Upper lobe of left lung (tissue), 6 donors: ENCODE measurements at regions not wholly inside any gene's neighbourhood (a gene's known extent, or its start where the extent isn't known, plus 50 kb on each side); places are given as distances from the start of the nearest gene placed in this dataset.

Experiments
- ATAC-seq, 2 donors: fragments of 200-7000 bp; cut with Tn5 transposase; one replicate each; pipeline ENCODE4 v1.9.1; 2022; ENCODE audit warnings: mild to moderate bottlenecking in 2 of 2, moderate library complexity in 2 of 2; ENCODE audit not compliant: low FRiP score in 2 of 2
- DNase-seq, 2 donors: peaks; one replicate each; pipeline ENCODE4 v3.0.0-alpha.2; 2019 to 2020
- H3K27ac ChIP-seq, 4 donors: fragments of 200-600 bp; sonication (generic); one replicate each; pipeline ENCODE4 v1.5.1; 2016 to 2019
- H3K27me3 ChIP-seq, 4 donors: fragments of 200-600 bp; sonication (generic); one replicate each; pipeline ENCODE4 v1.5.1; 2017 to 2019
- H3K36me3 ChIP-seq, 4 donors: fragments of 200-600 bp; sonication (generic); one replicate each; pipeline ENCODE4 v1.5.1; 2016 to 2019
- H3K4me1 ChIP-seq, 4 donors: fragments of 200-600 bp; sonication (generic); one replicate each; pipeline ENCODE4 v1.5.1; 2018 to 2019
- H3K4me3 ChIP-seq, 4 donors: fragments of 200-600 bp; sonication (generic); one replicate each; pipeline ENCODE4 v1.5.1; 2017 to 2019; ENCODE audit warnings: mild to moderate bottlenecking in 2 of 4, moderate library complexity in 1 of 4
- H3K9me3 ChIP-seq, 4 donors: fragments of 200-600 bp; sonication (generic); one replicate each; pipeline ENCODE4 v1.5.1; 2018 to 2019
- CTCF ChIP-seq, 6 experiments: fragments of 450-650 bp in 4 of 6; fragments of 200-600 bp in 2 of 6; sonication (generic) in 2 of 6; IDR thresholded peaks; one replicate each; pipeline ENCODE4 v1.5.1; 2016 to 2019; ENCODE audit warnings: antibody characterized with exemption in 6 of 6
- EP300 ChIP-seq, 4 donors: sonication (generic); formaldehyde crosslinking; IDR thresholded peaks; one replicate each; pipeline ENCODE4 v1.5.1; 2017; ENCODE audit warnings: antibody characterized with exemption in 4 of 4, control low read depth in 2 of 4
- POLR2A ChIP-seq, 4 donors: fragments of 450-650 bp; IDR thresholded peaks; one replicate each; pipeline ENCODE4 v1.5.1; 2016 to 2017; ENCODE audit warnings: antibody characterized with exemption in 4 of 4, mild to moderate bottlenecking in 2 of 4
- POLR2AphosphoS5 ChIP-seq, 2 donors: sonication (generic); formaldehyde crosslinking; IDR thresholded peaks; one replicate each; pipeline ENCODE4 v1.5.1; 2017; ENCODE audit warnings: antibody characterized with exemption in 2 of 2
- WGBS, 2 donors: methylation state at CpG; one replicate each; pipeline ENCODE4 v1.1.5; 2017 to 2018; 5-methylcytosine and 5-hydroxymethylcytosine counted together
- donor health status: DM: no; HTN: no; CAD: no; lungs with moderate emphysema.
- donor health status: DM: no; HTN: yes; CAD: no; lungs with severe emphysema.

GRCh38 chr2:79383681-79384080 is 129.2 kb upstream of the CTNNA2 start:
- no peaks in the 10 kb centered on the region for H3K27me3 ChIP-seq
- WGBS, 2 donors, result 50 to 55% methylated on average over 1 of the region's 1 CpG
- no peaks in the 10 kb centered on the region for H3K9me3 ChIP-seq
- no peak for DNase-seq
- H3K27ac ChIP-seq, result no peak overlapping the region
- H3K4me1 ChIP-seq, result no peaks in the 10 kb centered on the region
- H3K4me3 ChIP-seq, result no peak overlapping the region
- TF ChIP-seq CTCF (IDR thresholded peaks at IDR 0.05) (no peak), EP300 (IDR thresholded peaks at IDR 0.05) (no peak), POLR2A (IDR thresholded peaks at IDR 0.05) (no peak), POLR2AphosphoS5 (IDR thresholded peaks at IDR 0.05) (no peak)
- H3K36me3 ChIP-seq, result no peaks in the 10 kb centered on the region
- no peak for ATAC-seq

- no peak for DNase-seq
- H3K4me3 ChIP-seq, result no peak overlapping the region
- H3K4me1 ChIP-seq, result no peaks in the 10 kb centered on the region
- WGBS, 2 donors, result 74 to 78% methylated on average over 4 of the region's 4 CpGs
- no peaks in the 10 kb centered on the region for H3K27me3 ChIP-seq
- no peaks in the 10 kb centered on the region for H3K9me3 ChIP-seq
- no peak for ATAC-seq
- no peaks in the 10 kb centered on the region for H3K36me3 ChIP-seq
- no peak overlapping the region for H3K27ac ChIP-seq
- TF ChIP-seq POLR2A (IDR thresholded peaks at IDR 0.05), result no peak
- TF ChIP-seq CTCF (IDR thresholded peaks at IDR 0.05), result no peak
- TF ChIP-seq POLR2AphosphoS5 (IDR thresholded peaks at IDR 0.05), result no peak
- no peak for TF ChIP-seq EP300 (IDR thresholded peaks at IDR 0.05)
Observed at GRCh38 chr2:79375817-79376216, 137.0 kb upstream of the CTNNA2 start.

- 32 to 46% methylated on average over 3 of the region's 4 CpGs for WGBS, 2 donors
- Histone ChIP-seq H3K9me3 (no peaks in the 10 kb centered on the region), H3K4me3 (no peak overlapping the region), H3K36me3 (no peaks in the 10 kb centered on the region), H3K4me1 (no peaks in the 10 kb centered on the region), H3K27me3 (no peaks in the 10 kb centered on the region), H3K27ac (no peak overlapping the region)
- ATAC-seq (no peak), DNase-seq (no peak)
- TF ChIP-seq POLR2AphosphoS5 (IDR thresholded peaks at IDR 0.05) (no peak), EP300 (IDR thresholded peaks at IDR 0.05) (no peak), CTCF (IDR thresholded peaks at IDR 0.05) (no peak), POLR2A (IDR thresholded peaks at IDR 0.05) (no peak)
Observed at GRCh38 chr2:79373358-79374130, 139.3 kb upstream of the CTNNA2 start.

- WGBS, 2 donors, result 45 to 50% methylated on average over 8 of the region's 8 CpGs
- Histone ChIP-seq H3K9me3 (no peaks in the 10 kb centered on the region), H3K36me3 (no peaks in the 10 kb centered on the region), H3K27me3 (no peaks in the 10 kb centered on the region), H3K4me3 (no peak overlapping the region), H3K27ac (no peak overlapping the region), H3K4me1 (no peaks in the 10 kb centered on the region)
- DNase-seq, result no peak
- TF ChIP-seq CTCF (IDR thresholded peaks at IDR 0.05) (no peak), POLR2AphosphoS5 (IDR thresholded peaks at IDR 0.05) (no peak), POLR2A (IDR thresholded peaks at IDR 0.05) (no peak), EP300 (IDR thresholded peaks at IDR 0.05) (no peak)
- no peak for ATAC-seq
Observed at GRCh38 chr2:79370976-79371538, 141.8 kb upstream of the CTNNA2 start.

- ATAC-seq (no peak), DNase-seq (peak in 1 of 2 donors; percentile 15)
- 82 to 87% methylated on average over 5 to 9 of the region's 9 CpGs for WGBS, 2 donors
- H3K9me3 ChIP-seq, result no peaks in the 10 kb centered on the region
- no peak for TF ChIP-seq POLR2AphosphoS5 (IDR thresholded peaks at IDR 0.05)
- no peak for TF ChIP-seq CTCF (IDR thresholded peaks at IDR 0.05)
- TF ChIP-seq POLR2A (IDR thresholded peaks at IDR 0.05), result no peak
- no peak for TF ChIP-seq EP300 (IDR thresholded peaks at IDR 0.05)
- H3K36me3 ChIP-seq, result no peaks in the 10 kb centered on the region
- no peaks in the 10 kb centered on the region for H3K27me3 ChIP-seq
- H3K27ac ChIP-seq, result no peak overlapping the region
- H3K4me3 ChIP-seq, result no peak overlapping the region
- H3K4me1 ChIP-seq, result no peaks in the 10 kb centered on the region
Observed at GRCh38 chr2:79369127-79369526, 143.7 kb upstream of the CTNNA2 start.
